Sciatic nerve (tissue), 2 donors: ENCODE measurements at regions not wholly inside any gene's neighbourhood (a gene's known extent, or its start where the extent isn't known, plus 50 kb on each side); places are given as distances from the start of the nearest gene placed in this dataset.
A peak's percentile ranks its signal among the peaks of the same experiment; 100 is the strongest.

Experiments used
- ATAC-seq: fragments of 200-7000 bp; cut with Tn5 transposase; one replicate; pipeline ENCODE4 v1.9.1; 2020; ENCODE audit warnings: mild to moderate bottlenecking, moderate library complexity
- DNase-seq: peaks from one replicate; pipeline ENCODE4 v3.0.0-alpha.2; 2020; ENCODE audit warnings: low spot score
- intact Hi-C: fragments of 100-400 bp; cut with DNase I; formaldehyde crosslinking; loops from one replicate; pipeline ENCODE4 v1.14.2; 2022
- donor health status: DM: no; HTN: no; CAD: no.
- donor health status: DM: no; HTN: no; CAD: no.

GRCh38 chr2:176678571-176678970 is 409.3 kb downstream of the MTX2 start:
- no peak for DNase-seq
- ATAC-seq = no peak
- intact Hi-C loops = no loop called here

GRCh38 chr2:176679061-176679669 is 409.9 kb downstream of the MTX2 start:
- ATAC-seq = no peak
- intact Hi-C loops = no loop called here

GRCh38 chr2:176680916-176681516 is 411.8 kb downstream of the MTX2 start:
- DNase-seq (no peak), ATAC-seq (no peak)
- intact Hi-C loops = no loop called here

More at GRCh38 chr2:176679061-176679669, 409.9 kb downstream of the MTX2 start:
- DNase-seq = no peak

- no peak for ATAC-seq
- no peak for DNase-seq
- intact Hi-C loops = no loop called here
Measured at GRCh38 chr2:176681584-176682115, 412.4 kb downstream of the MTX2 start.

GRCh38 chr2:176682278-176682677 is 413.0 kb downstream of the MTX2 start:
- intact Hi-C loops = no loop called here
- peak; percentile 76 for ATAC-seq
- no peak for DNase-seq

- DNase-seq (no peak), ATAC-seq (no peak)
- intact Hi-C loops = no loop called here
Measured at GRCh38 chr2:176683618-176684111, 414.4 kb downstream of the MTX2 start.

GRCh38 chr2:176685908-176686307 is 416.7 kb downstream of the MTX2 start:
- DNase-seq (no peak), ATAC-seq (no peak)
- intact Hi-C loops = no loop called here

- intact Hi-C loops = no loop called here
Measured at GRCh38 chr2:176686328-176686727, 417.1 kb downstream of the MTX2 start.

GRCh38 chr2:176687342-176687741 is 418.1 kb downstream of the MTX2 start:
- DNase-seq (no peak), ATAC-seq (no peak)
- intact Hi-C loops = no loop called here

More at GRCh38 chr2:176686328-176686727, 417.1 kb downstream of the MTX2 start:
- DNase-seq (no peak), ATAC-seq (no peak)

GRCh38 chr2:176687944-176688343 is 418.7 kb downstream of the MTX2 start:
- intact Hi-C loops = no loop called here

GRCh38 chr2:176689711-176690110 is 420.5 kb downstream of the MTX2 start:
- DNase-seq (no peak), ATAC-seq (no peak)
- intact Hi-C loops = no loop called here

More at GRCh38 chr2:176687944-176688343, 418.7 kb downstream of the MTX2 start:
- ATAC-seq (no peak), DNase-seq (no peak)

- intact Hi-C loops = no loop called here
- no peak for DNase-seq
- no peak for ATAC-seq
Measured at GRCh38 chr2:176691471-176691870, 422.2 kb downstream of the MTX2 start.

GRCh38 chr2:176692533-176692932 is 423.3 kb downstream of the MTX2 start:
- DNase-seq (no peak), ATAC-seq (no peak)
- intact Hi-C loops = no loop called here

- DNase-seq = no peak
- intact Hi-C loops = no loop called here
- no peak for ATAC-seq
Measured at GRCh38 chr2:176699098-176699497, 429.9 kb downstream of the MTX2 start.

GRCh38 chr2:176699644-176700043 is 430.4 kb downstream of the MTX2 start:
- no peak for ATAC-seq
- intact Hi-C loops = no loop called here
- DNase-seq = no peak

GRCh38 chr2:176702131-176702530 is 432.9 kb downstream of the MTX2 start:
- no peak for ATAC-seq
- intact Hi-C loops = no loop called here

GRCh38 chr2:176704282-176704858 is 435.1 kb downstream of the MTX2 start:
- DNase-seq = no peak
- intact Hi-C loops = no loop called here
- ATAC-seq = no peak

More at GRCh38 chr2:176702131-176702530, 432.9 kb downstream of the MTX2 start:
- no peak for DNase-seq

- intact Hi-C loops = no loop called here
- ATAC-seq = peak; percentile 64
- DNase-seq = peak; percentile 57
Measured at GRCh38 chr2:176709149-176709951, 440.1 kb downstream of the MTX2 start.

- DNase-seq (no peak), ATAC-seq (no peak)
- intact Hi-C loops = no loop called here
Measured at GRCh38 chr2:176709991-176710390, 440.7 kb downstream of the MTX2 start.
